ENCODE measurements at regions not wholly inside any gene's neighbourhood (a gene's known extent, or its start where the extent isn't known, plus 50 kb on each side); places are given as distances from the start of the nearest gene placed in this dataset.

GRCh38 chr13:54658771-54659170 is 1630.2 kb downstream of the OLFM4 start:
- POLR2A ChIA-PET = no interaction called here
- CTCF ChIA-PET = interaction anchor here (0.6 to 1.0 kb wide), 2 partner anchors 11 to 16 kb away, joined by 3 read pairs; no protein-coding TSS in a partner anchor

GRCh38 chr13:54660277-54660676 is 1631.7 kb downstream of the OLFM4 start:
- CTCF ChIA-PET = interaction anchor here (1.6 kb wide), 1 partner anchor 10 kb away, joined by 4 read pairs; no protein-coding TSS in a partner anchor
- TF ChIP-seq CTCF (IDR thresholded peaks at IDR 0.05; ENCODE audit: control extremely low read depth, extremely low read depth, low read depth, missing control alignments) = no peak
- DNase-seq (ENCODE audit: extremely low spot score) = no peak
- POLR2A ChIA-PET = no interaction called here

More at GRCh38 chr13:54658771-54659170, 1630.2 kb downstream of the OLFM4 start:
- DNase-seq (ENCODE audit: extremely low spot score) = no peak
- no peak for TF ChIP-seq CTCF (IDR thresholded peaks at IDR 0.05; ENCODE audit: control extremely low read depth, extremely low read depth, low read depth, missing control alignments)

- no peak for TF ChIP-seq CTCF (IDR thresholded peaks at IDR 0.05; ENCODE audit: control extremely low read depth, extremely low read depth, low read depth, missing control alignments)
- CTCF ChIA-PET = interaction anchor here (0.6 to 1.1 kb wide), 2 partner anchors 9 to 196 kb away, joined by 3 read pairs; no protein-coding TSS in a partner anchor
- POLR2A ChIA-PET = no interaction called here
- no peak for DNase-seq (ENCODE audit: extremely low spot score)
These were observed 1648.0 kb downstream of the OLFM4 start for GRCh38 chr13:54676526-54677113.

GRCh38 chr13:54682184-54682583 is 1653.6 kb downstream of the OLFM4 start:
- ChIA-PET CTCF (interaction anchor here (1.5 kb wide), 1 partner anchor 10 kb away, joined by 4 read pairs; no protein-coding TSS in a partner anchor), POLR2A (no interaction called here)
- no peak for DNase-seq (ENCODE audit: extremely low spot score)
- TF ChIP-seq CTCF (IDR thresholded peaks at IDR 0.05; ENCODE audit: control extremely low read depth, extremely low read depth, low read depth, missing control alignments) = no peak

- ChIA-PET CTCF (no interaction called here), POLR2A (no interaction called here)
- no peak for DNase-seq (ENCODE audit: extremely low spot score)
- TF ChIP-seq CTCF (IDR thresholded peaks at IDR 0.05; ENCODE audit: control extremely low read depth, extremely low read depth, low read depth, missing control alignments) = no peak
These were observed 1658.6 kb downstream of the OLFM4 start for GRCh38 chr13:54687173-54687572.

- ChIA-PET CTCF (no interaction called here), POLR2A (no interaction called here)
- DNase-seq (ENCODE audit: extremely low spot score) = no peak
- TF ChIP-seq CTCF (IDR thresholded peaks at IDR 0.05; ENCODE audit: control extremely low read depth, extremely low read depth, low read depth, missing control alignments) = no peak
These were observed 1671.2 kb downstream of the OLFM4 start for GRCh38 chr13:54699831-54700230.
